Stomach (tissue), 8 donors: ENCODE measurements at regions not wholly inside any gene's neighbourhood (a gene's known extent, or its start where the extent isn't known, plus 50 kb on each side); places are given as distances from the start of the nearest gene placed in this dataset.

Source experiments
- DNase-seq, 2 donors: peaks; one replicate each; pipeline versions ENCODE4 v3.0.0 to v3.0.0-alpha.2; 2013 to 2019
- H3K27ac ChIP-seq, 5 donors: fragments of 200-600 bp in 4 of 5; sonication (generic) in 4 of 5; one replicate each; pipeline ENCODE4 v1.5.1; 2013 to 2019; ENCODE audit warnings: mild to moderate bottlenecking in 1 of 5, moderate library complexity in 1 of 5
- H3K27me3 ChIP-seq, 3 donors: fragments of 200-600 bp; sonication (generic); one replicate each; pipeline ENCODE4 v1.5.1; 2017 to 2019; ENCODE audit warnings: mixed run types in 1 of 3
- H3K36me3 ChIP-seq, 4 donors: fragments of 200-600 bp; sonication (generic); 1 replicate in 3 of 4; 2 replicates in 1 of 4; pipeline ENCODE4 v1.5.1; 2016 to 2019
- H3K4me1 ChIP-seq, 4 donors: fragments of 200-600 bp; sonication (generic); one replicate each; pipeline ENCODE4 v1.5.1; 2016 to 2019
- H3K4me3 ChIP-seq, 4 donors: fragments of 200-600 bp; sonication (generic) in 3 of 4; one replicate each; pipeline ENCODE4 v1.5.1; 2016 to 2019; ENCODE audit warnings: mild to moderate bottlenecking in 1 of 4
- H3K9me3 ChIP-seq, 4 donors: fragments of 200-600 bp; sonication (generic); one replicate each; pipeline ENCODE4 v1.5.1; 2016 to 2019
- EP300 ChIP-seq: sonication (generic); formaldehyde crosslinking; IDR thresholded peaks from one replicate; pipeline ENCODE4 v1.6.1; 2017; ENCODE audit warnings: antibody characterized with exemption
- POLR2A ChIP-seq, 4 donors: fragments of 450-650 bp; IDR thresholded peaks; one replicate each; pipeline ENCODE4 v1.6.1; 2016; ENCODE audit warnings: antibody characterized with exemption in 4 of 4, control low read depth in 2 of 4, mild to moderate bottlenecking in 1 of 4, moderate library complexity in 1 of 4
- POLR2AphosphoS5 ChIP-seq, 3 donors: sonication (generic); formaldehyde crosslinking; IDR thresholded peaks; one replicate each; pipeline ENCODE4 v1.6.1; 2016; ENCODE audit warnings: antibody characterized with exemption in 3 of 3
- WGBS, 5 donors: extraction: QIAGEN DNeasy Blood & Tissue Kit in 3 of 5; methylation state at CpG; one replicate each; pipeline versions ENCODE4 v1.1.5 to v1.1.7; 2013 to 2018; 5-methylcytosine and 5-hydroxymethylcytosine counted together
- intact Hi-C: fragments of 100-400 bp; cut with DNase I; formaldehyde crosslinking; loops from one replicate; pipeline ENCODE4 v1.15.1; 2023; ENCODE audit warnings: low total_unique reads
- TF ChIP-seq, protein P1 (sequence below), 7 experiments: fragments of 450-650 bp in 4 of 7; fragments of 200-600 bp in 3 of 7; sonication (generic) in 3 of 7; IDR thresholded peaks; one replicate each; pipeline ENCODE4 v1.5.1; 2016 to 2019; ENCODE audit warnings: antibody characterized with exemption in 7 of 7, control low read depth in 2 of 7, mild to moderate bottlenecking in 1 of 7
- donor health status: healthy with polysubstance abuse.
- donor health status: Bipolar disorder and iron deficiency.
- donor health status: healthy.

DNA sequence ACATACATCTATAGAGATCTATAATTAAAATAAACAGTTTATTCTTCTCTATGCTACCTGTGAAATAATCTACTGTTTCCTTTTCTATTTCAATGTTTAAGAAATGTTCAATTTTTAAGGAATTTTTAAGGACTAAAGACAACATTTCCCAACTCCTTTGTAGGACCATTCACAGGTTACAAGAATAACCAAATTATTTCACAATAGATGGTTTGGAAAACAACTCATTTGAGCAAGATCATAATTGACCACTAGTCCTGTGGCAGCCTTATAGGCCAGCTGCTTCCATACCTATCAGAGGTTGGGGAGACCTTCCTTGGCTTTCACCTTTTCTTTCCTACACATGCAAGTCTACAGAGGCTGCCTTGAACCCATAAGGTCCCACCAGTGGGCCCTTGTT lies 193.7 kb downstream of the TTC39B start:
- Histone ChIP-seq H3K36me3 (no peaks in the 10 kb centered on the region), H3K4me1 (peaks cover 0 to 8% (median 0%) of the 10 kb centered on the region in 4 donors), H3K27ac (no peak overlapping the region), H3K9me3 (no peaks in the 10 kb centered on the region), H3K27me3 (peaks cover 0 to 6% (median 0%) of the 10 kb centered on the region in 3 donors), H3K4me3 (no peak overlapping the region)
- TF ChIP-seq POLR2A (IDR thresholded peaks at IDR 0.05) (no peak), POLR2AphosphoS5 (IDR thresholded peaks at IDR 0.05) (no peak), EP300 (no peak)
- TF ChIP-seq, protein P1, sequence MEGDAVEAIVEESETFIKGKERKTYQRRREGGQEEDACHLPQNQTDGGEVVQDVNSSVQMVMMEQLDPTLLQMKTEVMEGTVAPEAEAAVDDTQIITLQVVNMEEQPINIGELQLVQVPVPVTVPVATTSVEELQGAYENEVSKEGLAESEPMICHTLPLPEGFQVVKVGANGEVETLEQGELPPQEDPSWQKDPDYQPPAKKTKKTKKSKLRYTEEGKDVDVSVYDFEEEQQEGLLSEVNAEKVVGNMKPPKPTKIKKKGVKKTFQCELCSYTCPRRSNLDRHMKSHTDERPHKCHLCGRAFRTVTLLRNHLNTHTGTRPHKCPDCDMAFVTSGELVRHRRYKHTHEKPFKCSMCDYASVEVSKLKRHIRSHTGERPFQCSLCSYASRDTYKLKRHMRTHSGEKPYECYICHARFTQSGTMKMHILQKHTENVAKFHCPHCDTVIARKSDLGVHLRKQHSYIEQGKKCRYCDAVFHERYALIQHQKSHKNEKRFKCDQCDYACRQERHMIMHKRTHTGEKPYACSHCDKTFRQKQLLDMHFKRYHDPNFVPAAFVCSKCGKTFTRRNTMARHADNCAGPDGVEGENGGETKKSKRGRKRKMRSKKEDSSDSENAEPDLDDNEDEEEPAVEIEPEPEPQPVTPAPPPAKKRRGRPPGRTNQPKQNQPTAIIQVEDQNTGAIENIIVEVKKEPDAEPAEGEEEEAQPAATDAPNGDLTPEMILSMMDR (IDR thresholded peaks at IDR 0.05): no peak
- no peak for DNase-seq
- intact Hi-C loops: no loop called here

DNA sequence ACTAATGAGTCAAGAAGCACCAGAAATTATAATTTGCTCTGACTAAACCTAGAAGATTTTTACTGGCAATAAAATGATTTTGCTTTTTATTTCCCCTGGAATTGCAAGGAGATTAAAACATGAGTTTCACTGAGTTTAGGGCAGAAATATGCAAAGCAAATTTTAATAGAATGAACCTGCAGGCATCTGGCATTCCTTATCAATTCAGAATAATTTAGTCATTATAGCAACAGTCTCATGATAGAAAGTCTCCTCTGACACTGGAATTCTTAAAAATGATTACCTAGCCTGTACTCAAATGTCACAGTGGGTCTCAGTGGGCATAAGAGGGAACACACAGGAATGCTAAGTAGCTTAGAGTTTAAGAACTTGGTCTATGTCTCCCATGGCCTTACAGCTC lies 195.9 kb downstream of the TTC39B start:
- H3K4me1 ChIP-seq: peaks cover 0 to 6% (median 0%) of the 10 kb centered on the region in 4 donors
- no peak overlapping the region for H3K4me3 ChIP-seq
- H3K27me3 ChIP-seq: no peaks in the 10 kb centered on the region
- intact Hi-C loops: no loop called here
- no peak overlapping the region for H3K27ac ChIP-seq
- no peak for DNase-seq
- H3K36me3 ChIP-seq: no peaks in the 10 kb centered on the region
- TF ChIP-seq POLR2AphosphoS5 (IDR thresholded peaks at IDR 0.05): no peak
- TF ChIP-seq, protein P1 (IDR thresholded peaks at IDR 0.05): no peak
- no peak for TF ChIP-seq POLR2A (IDR thresholded peaks at IDR 0.05)
- TF ChIP-seq EP300: no peak
- H3K9me3 ChIP-seq: peaks cover 0 to 7% (median 1%) of the 10 kb centered on the region in 4 donors

DNA sequence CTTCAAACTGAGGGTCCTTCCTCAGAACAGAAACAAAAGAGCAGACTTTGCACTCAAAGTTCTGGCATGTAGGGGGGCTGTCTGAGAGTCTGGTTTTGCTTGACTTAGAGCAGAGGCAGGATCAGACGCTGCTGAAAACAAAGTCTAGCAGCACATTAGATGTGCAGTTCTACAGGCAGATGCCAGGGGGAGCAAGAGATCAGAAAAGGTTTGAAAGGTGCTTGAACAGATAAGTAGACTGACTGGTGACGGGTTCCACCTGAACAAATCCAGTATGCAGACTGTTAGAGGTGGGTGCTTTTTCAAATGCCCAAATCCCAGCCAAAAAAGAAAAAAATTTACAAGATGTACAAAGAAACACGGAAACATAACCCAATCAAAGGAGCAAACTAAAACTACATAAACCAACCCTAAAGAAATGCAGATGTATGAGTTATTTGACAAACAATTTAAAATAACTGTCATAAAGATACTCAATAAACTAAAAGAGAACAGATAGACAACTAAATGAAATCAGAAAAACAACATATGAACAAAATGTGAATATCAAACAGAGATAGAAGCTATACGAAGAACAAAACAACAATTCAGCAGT lies 194.7 kb upstream of the FREM1 start:
- TF ChIP-seq, protein P1 (IDR thresholded peaks at IDR 0.05): peak in 5 of 7 experiments; percentile 30 to 63 (median 50)
- TF ChIP-seq POLR2A (IDR thresholded peaks at IDR 0.05): no peak
- peak in 1 of 2 donors; percentile 60 for DNase-seq
- Histone ChIP-seq H3K27ac (no peak overlapping the region), H3K9me3 (peaks cover 0 to 7% (median 1%) of the 10 kb centered on the region in 4 donors), H3K4me3 (no peak overlapping the region), H3K27me3 (no peaks in the 10 kb centered on the region), H3K36me3 (no peaks in the 10 kb centered on the region), H3K4me1 (peaks cover 0 to 4% (median 0%) of the 10 kb centered on the region in 4 donors)
- WGBS, 5 donors: 29 to 35% (median 30%) methylated on average over 4 of the region's 4 CpGs
- intact Hi-C loops: no loop called here

DNA sequence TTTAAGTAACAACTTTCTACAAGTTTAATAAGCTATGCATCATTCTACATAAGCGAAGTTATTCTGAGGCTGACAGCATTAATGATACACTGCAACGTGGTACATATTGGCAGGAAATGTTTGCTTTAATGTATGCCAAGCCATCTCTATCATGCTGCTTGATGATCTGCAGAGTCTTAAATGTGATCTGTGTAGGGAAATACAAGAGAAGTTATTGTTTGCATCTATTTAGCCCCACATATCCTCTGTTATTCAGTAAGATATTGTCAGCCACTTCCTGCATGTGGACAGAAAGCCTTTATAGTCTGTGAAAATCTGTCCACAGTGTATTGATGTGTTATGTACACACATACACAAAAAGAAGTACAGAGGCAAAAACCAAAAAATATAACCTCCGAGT lies 193.1 kb upstream of the FREM1 start:
- H3K4me1 ChIP-seq: peaks cover 0 to 5% (median 0%) of the 10 kb centered on the region in 4 donors
- H3K9me3 ChIP-seq: peaks cover 0 to 7% (median 1%) of the 10 kb centered on the region in 4 donors
- WGBS, 5 donors: 52 to 73% (median 63%) methylated on average over 3 of the region's 3 CpGs
- H3K27me3 ChIP-seq: no peaks in the 10 kb centered on the region
- no peak for TF ChIP-seq EP300
- no peak for TF ChIP-seq POLR2A (IDR thresholded peaks at IDR 0.05)
- TF ChIP-seq POLR2AphosphoS5 (IDR thresholded peaks at IDR 0.05): no peak
- TF ChIP-seq, protein P1 (IDR thresholded peaks at IDR 0.05): no peak
- no peak overlapping the region for H3K4me3 ChIP-seq
- no peaks in the 10 kb centered on the region for H3K36me3 ChIP-seq
- intact Hi-C loops: no loop called here
- no peak overlapping the region for H3K27ac ChIP-seq
- DNase-seq: no peak
